Peyer's patch (tissue), 4 donors: ENCODE measurements at regions not wholly inside any gene's neighbourhood (a gene's known extent, or its start where the extent isn't known, plus 50 kb on each side); places are given as distances from the start of the nearest gene placed in this dataset.
"Not testable (repeated sequence)": the region's sequence is repeated elsewhere in the genome, so short reads cannot be mapped to it uniquely, and the experiment has no call there.

Source experiments
- DNase-seq, 3 donors: peaks; one replicate each; pipeline ENCODE4 v3.0.0-alpha.2; 2017 to 2019
- H3K27ac ChIP-seq, 4 donors: fragments of 200-600 bp; sonication (generic); one replicate each; pipeline ENCODE4 v1.5.1; 2016 to 2019
- H3K27me3 ChIP-seq, 2 donors: fragments of 200-600 bp; sonication (generic); one replicate each; pipeline ENCODE4 v1.5.1; 2019
- H3K36me3 ChIP-seq, 3 donors: fragments of 200-600 bp; sonication (generic); one replicate each; pipeline ENCODE4 v1.5.1; 2016 to 2019
- H3K4me1 ChIP-seq, 4 donors: fragments of 200-600 bp; sonication (generic); one replicate each; pipeline ENCODE4 v1.5.1; 2016 to 2019
- H3K4me3 ChIP-seq, 4 donors: fragments of 200-600 bp; sonication (generic); 1 replicate in 3 of 4; 2 replicates in 1 of 4; pipeline ENCODE4 v1.5.1; 2016 to 2019; ENCODE audit warnings: mild to moderate bottlenecking in 1 of 4
- H3K9me3 ChIP-seq, 4 donors: fragments of 200-600 bp; sonication (generic); one replicate each; pipeline ENCODE4 v1.5.1; 2016 to 2019; ENCODE audit warnings: mild to moderate bottlenecking in 1 of 4
- CTCF ChIP-seq, 6 experiments: fragments of 450-650 bp in 4 of 6; fragments of 200-600 bp in 2 of 6; sonication (generic) in 1 of 6; IDR thresholded peaks; one replicate each; pipeline ENCODE4 v1.5.1; 2017 to 2019; ENCODE audit warnings: antibody characterized with exemption in 6 of 6, mild to moderate bottlenecking in 3 of 6, moderate library complexity in 1 of 6
- POLR2A ChIP-seq, 2 donors: fragments of 450-650 bp; IDR thresholded peaks; one replicate each; pipeline ENCODE4 v1.5.1; 2017; ENCODE audit warnings: antibody characterized with exemption in 2 of 2, mild to moderate bottlenecking in 2 of 2, moderate library complexity in 2 of 2

- TF ChIP-seq CTCF (IDR thresholded peaks at IDR 0.05) (no peak), POLR2A (IDR thresholded peaks at IDR 0.05) (no peak)
- Histone ChIP-seq H3K9me3 (peaks cover 0 to 4% (median 0%) of the 10 kb centered on the region in 4 donors), H3K27ac (no peak overlapping the region), H3K4me1 (no peaks in the 10 kb centered on the region), H3K27me3 (no peaks in the 10 kb centered on the region), H3K4me3 (no peak overlapping the region), H3K36me3 (no peaks in the 10 kb centered on the region)
- no peak for DNase-seq
Observed at GRCh38 chr19:28126135-28126898, 1086.6 kb downstream of the UQCRFS1 start.

GRCh38 chr19:28122734-28123133, 1090.2 kb downstream of the UQCRFS1 start:
- Histone ChIP-seq H3K36me3 (no peaks in the 10 kb centered on the region), H3K27ac (no peak overlapping the region), H3K27me3 (no peaks in the 10 kb centered on the region), H3K9me3 (peaks cover 0 to 4% (median 0%) of the 10 kb centered on the region in 4 donors), H3K4me3 (no peak overlapping the region), H3K4me1 (no peaks in the 10 kb centered on the region)
- no peak for TF ChIP-seq POLR2A (IDR thresholded peaks at IDR 0.05)
- no peak for TF ChIP-seq CTCF (IDR thresholded peaks at IDR 0.05)
- no peak for DNase-seq

- TF ChIP-seq CTCF (IDR thresholded peaks at IDR 0.05) (no peak), POLR2A (IDR thresholded peaks at IDR 0.05) (no peak)
Observed at GRCh38 chr19:28118235-28118634, 1094.7 kb downstream of the UQCRFS1 start.

GRCh38 chr19:28117143-28117542, 1095.8 kb downstream of the UQCRFS1 start:
- H3K4me3 ChIP-seq = no peak overlapping the region
- no peak for DNase-seq
- H3K27me3 ChIP-seq = no peaks in the 10 kb centered on the region
- TF ChIP-seq POLR2A (IDR thresholded peaks at IDR 0.05) = no peak
- no peak for TF ChIP-seq CTCF (IDR thresholded peaks at IDR 0.05)
- H3K4me1 ChIP-seq = no peaks in the 10 kb centered on the region
- no peaks in the 10 kb centered on the region for H3K36me3 ChIP-seq
- H3K27ac ChIP-seq = no peak overlapping the region
- H3K9me3 ChIP-seq = peaks cover 0 to 7% (median 0%) of the 10 kb centered on the region in 4 donors

More at GRCh38 chr19:28118235-28118634, 1094.7 kb downstream of the UQCRFS1 start:
- Histone ChIP-seq H3K9me3 (peaks cover 0 to 7% (median 0%) of the 10 kb centered on the region in 4 donors), H3K27me3 (no peaks in the 10 kb centered on the region), H3K36me3 (no peaks in the 10 kb centered on the region), H3K4me3 (no peak overlapping the region), H3K4me1 (no peaks in the 10 kb centered on the region), H3K27ac (no peak overlapping the region)
- no peak for DNase-seq

GRCh38 chr19:28116379-28116778, 1096.6 kb downstream of the UQCRFS1 start:
- H3K4me3 ChIP-seq, H3K9me3 ChIP-seq, H3K27me3 ChIP-seq, DNase-seq, H3K36me3 ChIP-seq, H3K4me1 ChIP-seq, H3K27ac ChIP-seq: not testable (repeated sequence)

- no peak overlapping the region for H3K4me3 ChIP-seq
- no peaks in the 10 kb centered on the region for H3K27me3 ChIP-seq
- H3K36me3 ChIP-seq = no peaks in the 10 kb centered on the region
- DNase-seq = no peak
- H3K9me3 ChIP-seq = no peaks in the 10 kb centered on the region
- H3K27ac ChIP-seq = no peak overlapping the region
- H3K4me1 ChIP-seq = no peaks in the 10 kb centered on the region
- TF ChIP-seq POLR2A (IDR thresholded peaks at IDR 0.05) (no peak), CTCF (IDR thresholded peaks at IDR 0.05) (no peak)
Observed at GRCh38 chr19:28103921-28104320, 1109.0 kb downstream of the UQCRFS1 start.

- H3K36me3 ChIP-seq, H3K4me1 ChIP-seq, DNase-seq, H3K27me3 ChIP-seq, H3K4me3 ChIP-seq, H3K9me3 ChIP-seq, H3K27ac ChIP-seq: not testable (repeated sequence)
Observed at GRCh38 chr19:28084659-28085157, 1128.2 kb downstream of the UQCRFS1 start.
